Panc1 (cell line): ENCODE measurements at regions not wholly inside any gene's neighbourhood (a gene's known extent, or its start where the extent isn't known, plus 50 kb on each side); places are given as distances from the start of the nearest gene placed in this dataset.

ENCODE experiments used
- ATAC-seq: fragments of 200-7000 bp; cut with Tn5 transposase; 2 replicates; pipeline ENCODE4 v1.9.1; 2020; ENCODE audit warnings: mild to moderate bottlenecking, moderate library complexity
- BruUV-seq: library from RNA; stranded (reverse); fragments of 400-500 nt; replicated peaks from 2 replicates; lab custom pipeline; 2021; lab: Mats Ljungman, UMichigan
- CTCF ChIA-PET: fragments of 300-600 bp; sonication (Branson Sonifier 250); formaldehyde crosslinking; loops from one replicate; lab custom pipeline; 2022; ENCODE audit warnings: antibody characterized with exemption; lab: Charles Lee
- POLR2A ChIA-PET: fragments of 300-600 bp; sonication (Branson Sonifier 250); formaldehyde crosslinking; loops from one replicate; lab custom pipeline; 2022; ENCODE audit warnings: antibody characterized with exemption; lab: Charles Lee
- DNase-seq: peaks from one replicate; pipeline ENCODE4 v3.0.0-alpha.2; 2010; ENCODE audit warnings: low read depth, low spot score
- H3K27ac ChIP-seq: 2 replicates; pipeline ENCODE4 v1.5.1; 2011; ENCODE audit warnings: mild to moderate bottlenecking, low read length, inconsistent platforms
- H3K27me3 ChIP-seq: fragments of 200-500 bp; sonication (Bioruptor generic); 2 replicates; pipeline ENCODE4 v1.6.0; 2014; ENCODE audit warnings: low read length, inconsistent platforms; ENCODE audit not compliant: control insufficient read depth, insufficient read depth
- H3K36me3 ChIP-seq: fragments of 200-500 bp; sonication (Bioruptor generic); 2 replicates; pipeline ENCODE4 v1.5.1; 2014; ENCODE audit warnings: inconsistent platforms, mild to moderate bottlenecking, low read length, moderate library complexity; ENCODE audit not compliant: control insufficient read depth, insufficient read depth
- H3K4me1 ChIP-seq: 2 replicates; pipeline ENCODE4 v1.5.1; 2011; ENCODE audit warnings: inconsistent platforms, mild to moderate bottlenecking, low read length, moderate library complexity; ENCODE audit not compliant: control insufficient read depth, insufficient read depth
- H3K4me3 ChIP-seq, 2 experiments: 2 replicates each; pipeline ENCODE4 v1.5.1; 2011 to 2012; ENCODE audit warnings: low read depth in 2 of 2, low read length in 2 of 2, mild to moderate bottlenecking in 2 of 2, inconsistent platforms in 1 of 2, moderate library complexity in 1 of 2
- H3K9me3 ChIP-seq: fragments of 200-500 bp; sonication (Bioruptor generic); 2 replicates; pipeline ENCODE4 v1.5.1; 2014; ENCODE audit warnings: low read depth, mild to moderate bottlenecking, inconsistent platforms, low read length, moderate library complexity; ENCODE audit not compliant: control insufficient read depth, insufficient read depth
- POLR2AphosphoS5 ChIP-seq: IDR thresholded peaks from 2 replicates; pipeline ENCODE4 v1.6.1; 2012; ENCODE audit warnings: mild to moderate bottlenecking, low read depth, low read length, moderate library complexity
- SIN3A ChIP-seq: IDR thresholded peaks from 2 replicates; pipeline ENCODE4 v1.6.1; 2012; ENCODE audit warnings: low read depth, mild to moderate bottlenecking, low read length, moderate library complexity, borderline replicate concordance; ENCODE audit not compliant: insufficient read depth
- TCF7L2 ChIP-seq: IDR thresholded peaks from 2 replicates; pipeline ENCODE4 v1.6.1; 2011; ENCODE audit warnings: mild to moderate bottlenecking, low read depth, low read length, inconsistent platforms
- in situ Hi-C: cut with HindIII; loops from 2 replicates; pipeline ENCODE4 v1.10.0; 2016; ENCODE audit warnings: low sequenced_read_pairs, low pct_unique_long_range_greater_than_20kb
- intact Hi-C: fragments of 100-400 bp; cut with micrococcal nuclease; formaldehyde crosslinking; loops from one replicate; pipeline ENCODE4 v1.10.0; 2022; ENCODE audit not compliant: unreplicated experiment
- TF ChIP-seq, protein P1 (sequence below), 2 experiments: IDR thresholded peaks; 2 replicates each; pipeline ENCODE4 v1.6.1; 2011 to 2012; ENCODE audit warnings: low read depth in 2 of 2, control low read depth in 1 of 2, low read length in 1 of 2, mild to moderate bottlenecking in 1 of 2, moderate library complexity in 1 of 2; ENCODE audit not compliant: insufficient read depth in 1 of 2
- TF ChIP-seq, protein P2 (sequence below): fragments of 450-650 bp; IDR thresholded peaks from 2 replicates; pipeline ENCODE4 v1.5.1; 2017; ENCODE audit warnings: mild to moderate bottlenecking

DNA sequence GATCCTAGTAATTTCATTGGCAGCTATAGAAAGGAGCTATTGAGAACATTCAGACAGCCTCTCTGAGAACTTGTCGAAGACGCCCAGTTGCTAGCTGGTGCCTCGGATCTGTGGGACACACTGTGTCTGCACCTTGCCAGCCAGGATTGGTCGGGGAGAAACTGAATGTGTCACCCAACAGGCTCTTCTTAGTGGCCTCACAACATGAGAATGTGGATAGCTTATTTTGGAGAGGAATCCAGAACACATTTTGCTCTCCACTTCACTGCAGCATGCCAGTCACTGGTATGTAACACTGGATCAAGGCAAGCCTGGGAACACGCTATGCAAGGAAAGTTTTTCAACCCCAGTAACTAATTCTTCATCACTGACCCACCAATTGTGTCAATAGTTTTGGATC, 89.5 kb upstream of the TRPC3 start:
- Histone ChIP-seq H3K4me1 (no peaks in the 10 kb centered on the region), H3K36me3 (no peaks in the 10 kb centered on the region), H3K27me3 (no peaks in the 10 kb centered on the region), H3K9me3 (no peaks in the 10 kb centered on the region), H3K4me3 (no peak overlapping the region), H3K27ac (no peak overlapping the region)
- CTCF ChIA-PET, result no interaction called here
- POLR2A ChIA-PET, result no interaction called here
- BruUV-seq, result no TSS peak
- in situ Hi-C loops, result no loop called here
- ATAC-seq (no peak), DNase-seq (no peak)
- intact Hi-C loops, result no loop called here
- TF ChIP-seq POLR2AphosphoS5, result no peak
- TF ChIP-seq, protein P1, sequence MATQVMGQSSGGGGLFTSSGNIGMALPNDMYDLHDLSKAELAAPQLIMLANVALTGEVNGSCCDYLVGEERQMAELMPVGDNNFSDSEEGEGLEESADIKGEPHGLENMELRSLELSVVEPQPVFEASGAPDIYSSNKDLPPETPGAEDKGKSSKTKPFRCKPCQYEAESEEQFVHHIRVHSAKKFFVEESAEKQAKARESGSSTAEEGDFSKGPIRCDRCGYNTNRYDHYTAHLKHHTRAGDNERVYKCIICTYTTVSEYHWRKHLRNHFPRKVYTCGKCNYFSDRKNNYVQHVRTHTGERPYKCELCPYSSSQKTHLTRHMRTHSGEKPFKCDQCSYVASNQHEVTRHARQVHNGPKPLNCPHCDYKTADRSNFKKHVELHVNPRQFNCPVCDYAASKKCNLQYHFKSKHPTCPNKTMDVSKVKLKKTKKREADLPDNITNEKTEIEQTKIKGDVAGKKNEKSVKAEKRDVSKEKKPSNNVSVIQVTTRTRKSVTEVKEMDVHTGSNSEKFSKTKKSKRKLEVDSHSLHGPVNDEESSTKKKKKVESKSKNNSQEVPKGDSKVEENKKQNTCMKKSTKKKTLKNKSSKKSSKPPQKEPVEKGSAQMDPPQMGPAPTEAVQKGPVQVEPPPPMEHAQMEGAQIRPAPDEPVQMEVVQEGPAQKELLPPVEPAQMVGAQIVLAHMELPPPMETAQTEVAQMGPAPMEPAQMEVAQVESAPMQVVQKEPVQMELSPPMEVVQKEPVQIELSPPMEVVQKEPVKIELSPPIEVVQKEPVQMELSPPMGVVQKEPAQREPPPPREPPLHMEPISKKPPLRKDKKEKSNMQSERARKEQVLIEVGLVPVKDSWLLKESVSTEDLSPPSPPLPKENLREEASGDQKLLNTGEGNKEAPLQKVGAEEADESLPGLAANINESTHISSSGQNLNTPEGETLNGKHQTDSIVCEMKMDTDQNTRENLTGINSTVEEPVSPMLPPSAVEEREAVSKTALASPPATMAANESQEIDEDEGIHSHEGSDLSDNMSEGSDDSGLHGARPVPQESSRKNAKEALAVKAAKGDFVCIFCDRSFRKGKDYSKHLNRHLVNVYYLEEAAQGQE (IDR thresholded peaks at IDR 0.05; ENCODE audit: insufficient read depth in 1 of 2, low read depth in 2 of 2, low read length in 1 of 2), result no peak
- TF ChIP-seq, protein P2, sequence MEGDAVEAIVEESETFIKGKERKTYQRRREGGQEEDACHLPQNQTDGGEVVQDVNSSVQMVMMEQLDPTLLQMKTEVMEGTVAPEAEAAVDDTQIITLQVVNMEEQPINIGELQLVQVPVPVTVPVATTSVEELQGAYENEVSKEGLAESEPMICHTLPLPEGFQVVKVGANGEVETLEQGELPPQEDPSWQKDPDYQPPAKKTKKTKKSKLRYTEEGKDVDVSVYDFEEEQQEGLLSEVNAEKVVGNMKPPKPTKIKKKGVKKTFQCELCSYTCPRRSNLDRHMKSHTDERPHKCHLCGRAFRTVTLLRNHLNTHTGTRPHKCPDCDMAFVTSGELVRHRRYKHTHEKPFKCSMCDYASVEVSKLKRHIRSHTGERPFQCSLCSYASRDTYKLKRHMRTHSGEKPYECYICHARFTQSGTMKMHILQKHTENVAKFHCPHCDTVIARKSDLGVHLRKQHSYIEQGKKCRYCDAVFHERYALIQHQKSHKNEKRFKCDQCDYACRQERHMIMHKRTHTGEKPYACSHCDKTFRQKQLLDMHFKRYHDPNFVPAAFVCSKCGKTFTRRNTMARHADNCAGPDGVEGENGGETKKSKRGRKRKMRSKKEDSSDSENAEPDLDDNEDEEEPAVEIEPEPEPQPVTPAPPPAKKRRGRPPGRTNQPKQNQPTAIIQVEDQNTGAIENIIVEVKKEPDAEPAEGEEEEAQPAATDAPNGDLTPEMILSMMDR, result no peak
- no peak for TF ChIP-seq SIN3A
- no peak for TF ChIP-seq TCF7L2

DNA sequence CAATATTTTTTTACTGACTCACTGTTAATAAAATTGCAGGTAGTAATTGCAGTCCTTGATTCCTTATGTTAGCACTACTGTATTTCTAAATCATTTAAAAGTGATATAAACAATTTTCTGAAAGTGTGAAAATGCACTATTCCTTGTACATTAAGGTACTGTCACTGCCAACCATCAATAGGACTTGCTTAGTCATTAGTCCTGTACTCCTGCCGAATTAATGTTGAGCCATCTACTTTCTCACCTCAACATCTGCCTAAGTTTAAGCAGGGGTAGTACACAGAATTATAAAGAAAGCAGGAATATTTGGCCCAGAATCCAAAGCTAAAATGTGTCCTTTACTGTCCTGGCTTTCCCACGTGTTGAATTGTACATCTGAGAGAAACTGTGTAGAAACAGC, 87.0 kb upstream of the TRPC3 start:
- Histone ChIP-seq H3K9me3 (no peaks in the 10 kb centered on the region), H3K4me3 (no peak overlapping the region), H3K36me3 (no peaks in the 10 kb centered on the region), H3K27me3 (no peaks in the 10 kb centered on the region), H3K4me1 (no peaks in the 10 kb centered on the region), H3K27ac (no peak overlapping the region)
- TF ChIP-seq SIN3A (no peak), POLR2AphosphoS5 (no peak), TCF7L2 (no peak)
- TF ChIP-seq, protein P1 (IDR thresholded peaks at IDR 0.05; ENCODE audit: insufficient read depth in 1 of 2, low read depth in 2 of 2, low read length in 1 of 2), result no peak
- TF ChIP-seq, protein P2, result no peak
- ATAC-seq, result no peak
- CTCF ChIA-PET, result no interaction called here
- DNase-seq, result no peak
- in situ Hi-C loops, result no loop called here
- intact Hi-C loops, result no loop called here
- no TSS peak for BruUV-seq
- POLR2A ChIA-PET, result no interaction called here
